ENCODE measurements at regions not wholly inside any gene's neighbourhood (a gene's known extent, or its start where the extent isn't known, plus 50 kb on each side); places are given as distances from the start of the nearest gene placed in this dataset.
A peak's percentile ranks its signal among the peaks of the same experiment; 100 is the strongest.

DNA sequence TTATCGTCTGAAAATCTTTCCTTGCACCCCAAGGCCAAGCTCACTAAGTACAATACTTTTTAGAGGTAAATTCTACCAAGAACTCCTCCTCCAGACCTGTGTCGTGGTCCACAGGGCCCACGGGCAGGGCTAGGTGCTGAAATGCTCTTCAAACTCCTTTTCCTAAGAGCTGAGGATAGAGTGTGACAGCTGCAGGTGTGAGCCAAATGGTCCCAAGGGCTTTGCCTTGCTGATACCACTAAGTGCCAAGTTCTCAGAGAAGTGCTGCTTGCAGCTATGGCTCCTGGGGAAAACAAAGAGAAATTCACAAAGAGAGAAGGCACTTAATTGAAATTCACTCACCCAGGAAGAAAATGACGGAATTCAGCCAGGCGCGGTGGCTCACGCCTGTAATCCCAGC lies 868.9 kb upstream of the AUTS2 start:
- Histone ChIP-seq H3K9me3 (replicated peaks in 1 of 11) (no peaks in the 10 kb centered on the region), H4K20me1 (no peaks in the 10 kb centered on the region), H3K27me3 (no peaks in the 10 kb centered on the region), H3K4me2 (peak overlapping the region in 3 of 11 experiments; percentile 10 to 26 (median 12); a peak in 2 of 22 replicates), H3K27ac (no peak overlapping the region), H3K4me1 (peaks cover 0 to 9% (median 3%) of the 10 kb centered on the region in 10 experiments; a peak in 8 of 20 replicates), H3K4me3 (no peak overlapping the region), H3K9ac (no peak overlapping the region), H3K36me3 (no peaks in the 10 kb centered on the region)
- TF ChIP-seq Cebpa-rat (IDR thresholded peaks at IDR 0.05): no peak

DNA sequence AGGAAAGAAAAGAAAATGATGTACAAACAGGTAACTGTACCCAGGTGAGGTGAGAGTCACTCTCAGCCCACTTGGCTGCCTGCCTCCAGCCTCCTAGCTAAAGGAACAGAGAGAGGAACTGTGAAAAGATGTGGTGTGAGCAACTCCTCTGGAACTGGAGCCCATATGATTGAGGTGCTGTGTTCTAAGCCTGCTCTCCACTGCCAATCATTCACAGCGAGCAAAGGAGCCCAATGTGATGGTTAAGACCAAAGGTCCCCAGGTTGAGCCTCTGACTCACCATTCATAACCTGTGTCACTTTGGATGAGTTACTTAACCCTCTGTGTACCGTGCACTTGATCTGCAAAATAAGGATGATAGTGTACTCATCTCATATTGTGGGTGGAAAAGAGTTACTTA lies 868.1 kb upstream of the AUTS2 start:
- H3K4me3 ChIP-seq: no peak overlapping the region
- H3K27me3 ChIP-seq: no peaks in the 10 kb centered on the region
- H3K4me1 ChIP-seq: peaks cover 0 to 9% (median 3%) of the 10 kb centered on the region in 10 experiments; a peak in 8 of 20 replicates
- H3K9ac ChIP-seq: no peak overlapping the region
- H3K27ac ChIP-seq: no peak overlapping the region
- no peaks in the 10 kb centered on the region for H3K36me3 ChIP-seq
- H4K20me1 ChIP-seq: no peaks in the 10 kb centered on the region
- H3K4me2 ChIP-seq: no peak overlapping the region
- TF ChIP-seq Cebpa-rat (IDR thresholded peaks at IDR 0.05): no peak
- no peaks in the 10 kb centered on the region for H3K9me3 ChIP-seq (replicated peaks in 1 of 11)

DNA sequence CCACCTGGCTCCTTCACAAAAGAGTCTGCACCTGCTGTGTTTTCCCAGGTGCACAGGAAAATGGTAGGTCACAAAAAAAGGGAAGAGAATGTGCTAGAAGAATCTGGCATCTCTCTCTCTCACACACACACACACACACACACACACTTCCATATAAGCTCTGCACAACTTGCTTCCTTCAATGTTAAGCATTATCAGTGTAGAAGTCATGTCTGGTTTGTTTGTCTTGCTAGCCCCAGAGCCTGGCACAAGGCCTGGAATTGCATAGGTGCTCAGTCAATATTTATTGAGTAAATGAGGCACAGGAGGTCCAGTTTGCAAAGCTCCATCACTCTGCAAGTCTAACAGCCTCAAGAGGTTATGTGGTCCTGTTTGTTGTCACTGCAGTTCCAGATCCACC lies 867.3 kb upstream of the AUTS2 start:
- Histone ChIP-seq H3K9ac (no peak overlapping the region), H3K4me2 (no peak overlapping the region), H3K36me3 (no peaks in the 10 kb centered on the region), H4K20me1 (no peaks in the 10 kb centered on the region), H3K27ac (no peak overlapping the region), H3K4me1 (peaks cover 0 to 9% (median 3%) of the 10 kb centered on the region in 10 experiments; a peak in 8 of 20 replicates), H3K27me3 (no peaks in the 10 kb centered on the region), H3K4me3 (no peak overlapping the region), H3K9me3 (replicated peaks in 1 of 11) (0 out of 22 replicates have a peak, but pooled peaks cover 0 to 6% (median 0%) of the 10 kb centered on the region in 11 experiments)
- TF ChIP-seq Cebpa-rat (IDR thresholded peaks at IDR 0.05): no peak

DNA sequence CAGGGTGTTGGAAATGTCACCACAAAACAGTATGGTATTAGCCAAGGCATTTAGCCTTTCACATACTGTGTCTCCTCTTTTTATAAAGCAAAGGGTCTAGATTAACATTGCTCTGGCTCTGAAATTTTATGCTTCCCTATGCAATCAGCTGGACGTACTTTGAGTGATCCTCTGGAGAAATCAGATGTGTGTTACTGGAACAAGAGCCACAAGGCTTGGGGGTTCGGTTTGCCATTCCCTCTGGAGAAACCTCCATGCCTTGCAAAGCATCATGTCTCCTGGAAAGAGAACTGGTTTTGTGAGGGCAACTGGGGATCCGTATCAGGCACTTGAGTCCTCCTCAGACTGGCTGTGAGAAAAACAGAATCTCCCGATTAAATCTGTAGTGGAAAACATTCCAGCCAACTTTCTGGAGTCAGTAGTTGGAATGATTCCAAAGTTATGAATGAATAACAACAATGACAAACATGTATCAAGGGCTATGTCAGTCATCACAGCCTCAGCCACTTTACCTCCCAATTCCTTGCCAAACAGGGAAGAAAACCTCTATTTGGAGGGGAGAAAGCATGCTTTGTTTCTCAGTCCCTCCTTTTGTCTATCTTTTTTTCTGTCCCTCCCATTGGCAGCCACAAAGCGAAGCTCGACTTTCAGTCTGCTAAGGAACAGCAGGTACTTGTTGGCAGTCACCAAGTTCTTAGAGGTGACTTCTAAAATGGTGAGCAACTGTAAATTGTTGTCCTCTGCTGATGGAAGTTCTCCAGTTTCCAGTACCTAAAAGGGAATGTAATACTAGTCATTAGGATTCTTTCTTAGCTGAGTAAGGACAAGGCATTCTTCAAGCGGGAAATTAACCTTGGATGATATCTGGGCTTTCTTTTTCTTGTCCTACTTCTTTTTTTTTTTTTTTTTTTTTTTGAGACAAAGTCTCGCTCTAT lies 864.8 kb upstream of the AUTS2 start:
- TF ChIP-seq Cebpa-rat (IDR thresholded peaks at IDR 0.05): no peak
- Histone ChIP-seq H4K20me1 (no peaks in the 10 kb centered on the region), H3K27me3 (no peaks in the 10 kb centered on the region), H3K4me2 (no peak overlapping the region), H3K27ac (no peak overlapping the region), H3K4me1 (peaks cover 0 to 9% (median 3%) of the 10 kb centered on the region in 10 experiments; a peak in 8 of 20 replicates), H3K9me3 (replicated peaks in 1 of 11) (0 out of 22 replicates have a peak, but pooled peaks cover 0 to 9% (median 0%) of the 10 kb centered on the region in 11 experiments), H3K9ac (no peak overlapping the region), H3K4me3 (no peak overlapping the region), H3K36me3 (no peaks in the 10 kb centered on the region)

DNA sequence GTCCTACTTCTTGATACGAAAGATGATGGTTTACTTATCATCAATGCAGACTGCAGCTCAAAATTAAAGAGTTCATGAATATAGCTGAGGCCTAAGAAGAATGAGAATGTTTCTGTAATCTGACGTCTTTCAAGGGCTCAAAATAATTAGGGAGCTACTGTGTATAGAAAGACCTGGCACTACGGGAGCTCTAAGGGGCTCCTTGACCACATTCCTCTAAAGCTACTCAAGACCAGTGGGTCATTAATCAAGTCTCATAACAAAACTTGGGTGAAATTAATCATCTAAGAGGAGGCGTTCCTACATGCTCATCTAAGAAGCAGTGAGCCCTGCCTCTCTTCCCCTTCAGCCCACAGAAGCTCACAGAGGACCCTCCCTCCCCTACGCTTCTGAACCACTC lies 863.8 kb upstream of the AUTS2 start:
- Histone ChIP-seq H3K4me3 (no peak overlapping the region), H4K20me1 (no peaks in the 10 kb centered on the region), H3K9ac (no peak overlapping the region), H3K9me3 (replicated peaks in 1 of 11) (0 out of 22 replicates have a peak, but pooled peaks cover 0 to 9% (median 0%) of the 10 kb centered on the region in 11 experiments), H3K36me3 (no peaks in the 10 kb centered on the region), H3K4me1 (peaks cover 0 to 4% (median under 1%) of the 10 kb centered on the region in 10 experiments; a peak in 8 of 20 replicates), H3K27me3 (no peaks in the 10 kb centered on the region), H3K4me2 (no peak overlapping the region), H3K27ac (no peak overlapping the region)
- no peak for TF ChIP-seq Cebpa-rat (IDR thresholded peaks at IDR 0.05)

DNA sequence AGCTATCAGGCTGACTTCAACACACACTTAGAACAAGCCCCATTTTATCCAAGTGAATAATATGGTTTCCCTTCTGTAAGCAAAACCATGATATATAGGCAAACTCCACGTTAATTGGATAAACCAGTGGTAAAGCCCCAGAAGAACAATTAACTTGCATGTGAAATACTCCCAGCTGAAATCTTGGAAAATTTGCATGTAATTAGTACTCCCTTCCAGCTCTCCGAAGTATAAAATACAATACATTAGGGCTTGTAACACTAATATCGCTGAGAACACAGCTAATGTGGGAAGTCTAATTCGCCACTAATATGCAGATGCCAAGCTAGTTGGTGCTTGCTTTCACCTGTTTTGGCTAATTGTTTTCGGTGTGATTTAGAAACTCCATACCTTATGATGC lies 859.0 kb upstream of the AUTS2 start:
- H3K36me3 ChIP-seq: no peaks in the 10 kb centered on the region
- H3K4me3 ChIP-seq: no peak overlapping the region
- no peak overlapping the region for H3K9ac ChIP-seq
- no peak overlapping the region for H3K27ac ChIP-seq
- no peaks in the 10 kb centered on the region for H3K27me3 ChIP-seq
- H3K4me2 ChIP-seq: no peak overlapping the region
- 0 out of 22 replicates have a peak, but pooled peaks cover 0 to 9% (median 0%) of the 10 kb centered on the region in 11 experiments for H3K9me3 ChIP-seq (replicated peaks in 1 of 11)
- no peaks in the 10 kb centered on the region for H3K4me1 ChIP-seq
- H4K20me1 ChIP-seq: no peaks in the 10 kb centered on the region
- no peak for TF ChIP-seq Cebpa-rat (IDR thresholded peaks at IDR 0.05)

DNA sequence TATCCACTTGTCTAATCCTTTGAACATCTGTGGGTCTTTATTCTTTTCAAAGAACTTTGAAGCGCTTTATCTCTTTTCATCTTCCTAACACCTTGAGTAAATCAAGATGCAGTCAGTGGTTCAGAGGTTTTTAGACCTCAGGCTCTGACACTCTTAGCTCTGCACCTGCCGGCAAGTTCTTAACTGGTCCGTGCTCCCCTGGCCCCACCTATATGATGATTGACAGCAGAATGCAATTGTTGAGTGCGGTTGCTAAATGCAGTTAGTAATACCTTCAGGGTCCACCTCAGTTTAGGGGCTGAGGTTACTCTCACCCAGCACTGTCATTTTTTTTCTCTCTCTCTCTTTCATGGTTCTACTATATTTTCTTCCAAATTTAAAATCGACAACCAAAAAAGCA lies 854.2 kb upstream of the AUTS2 start:
- no peak for TF ChIP-seq Cebpa-rat (IDR thresholded peaks at IDR 0.05)
- H3K9ac ChIP-seq: no peak overlapping the region
- H3K4me1 ChIP-seq: no peaks in the 10 kb centered on the region
- no peak overlapping the region for H3K27ac ChIP-seq
- no peak overlapping the region for H3K4me3 ChIP-seq
- no peaks in the 10 kb centered on the region for H4K20me1 ChIP-seq
- H3K27me3 ChIP-seq: no peaks in the 10 kb centered on the region
- H3K4me2 ChIP-seq: no peak overlapping the region
- no peaks in the 10 kb centered on the region for H3K9me3 ChIP-seq (replicated peaks in 1 of 11)
- H3K36me3 ChIP-seq: no peaks in the 10 kb centered on the region

DNA sequence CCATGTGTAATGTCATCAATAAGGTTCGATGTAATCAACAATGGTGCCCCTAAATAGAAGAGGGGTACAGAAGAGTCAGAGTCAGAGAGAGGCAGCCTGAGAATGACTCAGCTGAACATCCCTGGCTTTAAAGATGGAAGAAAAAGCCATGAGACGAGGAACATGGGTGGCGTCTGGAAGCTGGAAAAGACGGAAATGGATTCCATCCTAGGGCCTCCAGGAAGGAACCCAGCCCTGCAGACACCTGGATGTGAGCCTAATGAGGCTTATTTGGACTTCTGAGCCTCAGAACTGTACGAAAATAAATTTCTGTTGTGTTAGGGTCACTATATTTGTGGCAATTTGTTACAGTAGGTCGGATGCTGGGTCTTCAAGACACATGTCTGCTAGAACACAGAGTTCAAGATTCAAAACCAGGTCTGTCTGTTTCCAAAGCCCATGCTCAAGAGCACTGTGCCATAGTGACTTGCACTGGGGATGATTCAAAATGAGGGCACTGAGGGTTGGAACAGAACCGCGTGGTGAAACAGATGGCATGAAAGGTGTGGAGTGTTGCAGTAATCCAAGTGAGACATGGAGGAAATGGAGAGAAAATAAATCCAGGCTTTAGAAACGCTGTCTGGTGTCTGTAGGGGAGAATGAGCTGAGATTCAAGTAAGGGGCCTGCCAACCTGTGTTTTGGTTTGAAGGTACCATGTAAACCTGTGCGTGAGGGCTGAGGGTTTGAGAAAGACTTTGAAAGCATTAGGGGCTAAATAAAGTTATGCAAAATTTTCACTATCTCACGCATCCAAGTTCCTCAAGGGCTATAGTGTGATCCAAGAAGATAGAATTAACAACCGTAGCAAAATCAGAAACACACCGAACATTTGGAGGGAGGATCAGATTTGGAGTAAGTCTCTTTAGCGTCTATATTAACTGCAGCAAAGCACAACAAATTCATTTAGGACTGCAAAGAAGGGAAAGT lies 849.1 kb upstream of the AUTS2 start:
- H3K4me3 ChIP-seq: no peak overlapping the region
- no peaks in the 10 kb centered on the region for H3K36me3 ChIP-seq
- no peak for TF ChIP-seq Cebpa-rat (IDR thresholded peaks at IDR 0.05)
- H3K4me1 ChIP-seq: no peaks in the 10 kb centered on the region
- H3K9ac ChIP-seq: no peak overlapping the region
- no peaks in the 10 kb centered on the region for H3K9me3 ChIP-seq (replicated peaks in 1 of 11)
- H4K20me1 ChIP-seq: no peaks in the 10 kb centered on the region
- no peak overlapping the region for H3K4me2 ChIP-seq
- H3K27ac ChIP-seq: no peak overlapping the region
- no peaks in the 10 kb centered on the region for H3K27me3 ChIP-seq

Measured in BLaER1 treated with 17β-estradiol and CSF1 and Interleukin-3, amounts not matched to agents 10 nM and 100 nM (cell line).